IPS-15b (cell line): ENCODE measurements at regions not wholly inside any gene's neighbourhood (a gene's known extent, or its start where the extent isn't known, plus 50 kb on each side); places are given as distances from the start of the nearest gene placed in this dataset.

ENCODE experiments used
- H3K27me3 ChIP-seq: one replicate; pipeline ENCODE4 v1.6.1; 2013; ENCODE audit warnings: low read length; ENCODE audit not compliant: control insufficient read depth, insufficient read depth
- H3K36me3 ChIP-seq: one replicate; pipeline ENCODE4 v1.6.1; 2013; ENCODE audit warnings: low read length; ENCODE audit not compliant: control insufficient read depth, insufficient read depth
- H3K4me1 ChIP-seq: one replicate; pipeline ENCODE4 v1.6.1; 2013; ENCODE audit warnings: mild to moderate bottlenecking, low read length; ENCODE audit not compliant: control insufficient read depth, insufficient read depth
- H3K4me3 ChIP-seq: one replicate; pipeline ENCODE4 v1.5.1; 2013; ENCODE audit warnings: low read depth, low read length
- H3K9ac ChIP-seq: one replicate; pipeline ENCODE4 v1.6.1; 2013; ENCODE audit warnings: low read depth, mild to moderate bottlenecking, low read length
- H3K9me3 ChIP-seq: one replicate; pipeline ENCODE4 v1.6.1; 2013; ENCODE audit warnings: mild to moderate bottlenecking, low read length; ENCODE audit not compliant: control insufficient read depth, insufficient read depth

GRCh38 chr20:17172836-17173516, 53.9 kb upstream of the PCSK2 start:
- Histone ChIP-seq H3K4me1 (no peaks in the 10 kb centered on the region), H3K36me3 (no peaks in the 10 kb centered on the region), H3K27me3 (no peaks in the 10 kb centered on the region), H3K9me3 (no peaks in the 10 kb centered on the region), H3K4me3 (no peak overlapping the region), H3K9ac (no peak overlapping the region)
